ENCODE measurements at regions not wholly inside any gene's neighbourhood (a gene's known extent, or its start where the extent isn't known, plus 50 kb on each side); places are given as distances from the start of the nearest gene placed in this dataset.

GRCh38 chr13:109602356-109602755, 184.0 kb downstream of the IRS2 start:
- TF ChIP-seq, protein P1, sequence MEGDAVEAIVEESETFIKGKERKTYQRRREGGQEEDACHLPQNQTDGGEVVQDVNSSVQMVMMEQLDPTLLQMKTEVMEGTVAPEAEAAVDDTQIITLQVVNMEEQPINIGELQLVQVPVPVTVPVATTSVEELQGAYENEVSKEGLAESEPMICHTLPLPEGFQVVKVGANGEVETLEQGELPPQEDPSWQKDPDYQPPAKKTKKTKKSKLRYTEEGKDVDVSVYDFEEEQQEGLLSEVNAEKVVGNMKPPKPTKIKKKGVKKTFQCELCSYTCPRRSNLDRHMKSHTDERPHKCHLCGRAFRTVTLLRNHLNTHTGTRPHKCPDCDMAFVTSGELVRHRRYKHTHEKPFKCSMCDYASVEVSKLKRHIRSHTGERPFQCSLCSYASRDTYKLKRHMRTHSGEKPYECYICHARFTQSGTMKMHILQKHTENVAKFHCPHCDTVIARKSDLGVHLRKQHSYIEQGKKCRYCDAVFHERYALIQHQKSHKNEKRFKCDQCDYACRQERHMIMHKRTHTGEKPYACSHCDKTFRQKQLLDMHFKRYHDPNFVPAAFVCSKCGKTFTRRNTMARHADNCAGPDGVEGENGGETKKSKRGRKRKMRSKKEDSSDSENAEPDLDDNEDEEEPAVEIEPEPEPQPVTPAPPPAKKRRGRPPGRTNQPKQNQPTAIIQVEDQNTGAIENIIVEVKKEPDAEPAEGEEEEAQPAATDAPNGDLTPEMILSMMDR (IDR thresholded peaks at IDR 0.05; ENCODE audit: borderline replicate concordance, extremely low read depth, low read length, poor library complexity, severe bottlenecking), result no peak
- TF ChIP-seq EZH2 (IDR thresholded peaks at IDR 0.05; ENCODE audit: borderline replicate concordance, low read depth, low read length, severe bottlenecking), result no peak

All from DND-41 (cell line).